Natural killer cell treated with Interleukin-12 subunit alpha and Interleukin-12 subunit beta and Interleukin-15 and Interleukin-18, amount 100 ng/mL, for 72 hours (primary cell): ENCODE measurements at regions not wholly inside any gene's neighbourhood (a gene's known extent, or its start where the extent isn't known, plus 50 kb on each side); places are given as distances from the start of the nearest gene placed in this dataset.

Source experiments
- ATAC-seq, 2 donors: fragments of 150-1000 bp; cut with Tn5 transposase in 1 of 2; sonication (Bioruptor Pico), chemical (Tn5 transposase) in 1 of 2; 2 replicates each; pipeline ENCODE4 v1.10.0; 2021
- DNase-seq: peaks from one replicate; pipeline ENCODE4 v3.0.0; 2022; ENCODE audit warnings: low spot score
- H3K27ac Mint-ChIP-seq, 2 donors: 1 replicate in 1 of 2; 2 replicates in 1 of 2; pipeline ENCODE4 v1.8.0; 2022; ENCODE audit warnings: mixed read lengths in 2 of 2, mild to moderate bottlenecking in 1 of 2, moderate library complexity in 1 of 2
- H3K27me3 Mint-ChIP-seq, 2 donors: 1 replicate in 1 of 2; 2 replicates in 1 of 2; pipeline ENCODE4 v1.8.0; 2022; ENCODE audit warnings: mixed read lengths in 2 of 2
- H3K36me3 Mint-ChIP-seq: one replicate; pipeline ENCODE4 v1.8.0; 2022; ENCODE audit warnings: mixed read lengths
- H3K4me1 Mint-ChIP-seq, 2 donors: 1 replicate in 1 of 2; 2 replicates in 1 of 2; pipeline ENCODE4 v1.8.0; 2022; ENCODE audit warnings: low read depth in 2 of 2, mixed read lengths in 2 of 2, mild to moderate bottlenecking in 1 of 2
- H3K4me3 Mint-ChIP-seq: one replicate; pipeline ENCODE4 v1.8.0; 2022; ENCODE audit warnings: mixed read lengths
- H3K9me3 Mint-ChIP-seq: 2 replicates; pipeline ENCODE4 v1.8.0; 2022; ENCODE audit warnings: mixed read lengths

DNA sequence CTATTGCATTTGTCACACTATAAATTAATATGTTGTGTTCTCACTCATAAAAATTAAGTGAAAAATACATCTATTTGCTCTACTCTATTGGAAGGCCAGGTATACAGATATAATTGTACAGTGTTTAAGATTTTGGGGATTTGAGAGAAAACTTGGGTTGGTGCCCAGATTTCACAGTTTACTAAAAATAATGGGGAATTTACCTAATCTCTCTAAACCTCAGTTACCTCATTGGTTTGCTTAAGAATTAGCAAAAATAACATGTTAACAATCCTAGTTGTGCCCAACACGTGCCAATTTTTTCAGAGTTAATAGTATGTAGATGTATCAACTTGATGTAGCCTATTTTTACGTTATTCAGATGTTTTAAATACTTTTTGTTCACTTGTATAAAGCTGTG lies 1495.3 kb upstream of the PCDH7 start:
- DNase-seq = no peak
- Mint-ChIP-seq H3K27me3 (no peaks in the 10 kb centered on the region), H3K4me3 (no peak overlapping the region), H3K36me3 (peaks cover 9% of the 10 kb centered on the region), H3K9me3 (peaks cover 3% of the 10 kb centered on the region), H3K27ac (no peak overlapping the region), H3K4me1 (no peaks in the 10 kb centered on the region)
- no peak for ATAC-seq

DNA sequence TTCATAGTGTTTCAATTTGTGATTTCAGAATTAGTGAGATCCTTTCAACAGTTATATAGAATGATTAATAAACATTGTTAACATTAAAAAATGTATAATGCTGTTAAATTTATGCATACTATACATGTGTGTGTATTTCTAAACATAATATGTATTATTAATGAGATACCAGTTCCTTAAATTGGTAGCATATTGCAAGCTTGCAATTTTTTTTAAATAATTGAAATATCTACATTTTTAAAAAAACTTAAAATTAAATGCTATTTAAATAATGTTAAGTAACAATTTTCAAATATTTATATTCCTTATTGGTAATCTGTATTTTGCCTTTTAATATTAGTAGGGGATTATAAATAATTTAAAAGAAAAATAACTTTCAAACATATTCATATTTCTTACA lies 1479.5 kb upstream of the PCDH7 start:
- ATAC-seq (no peak), DNase-seq (no peak)
- no peak overlapping the region for H3K4me3 Mint-ChIP-seq
- no peak overlapping the region for H3K27ac Mint-ChIP-seq
- no peaks in the 10 kb centered on the region for H3K27me3 Mint-ChIP-seq
- H3K4me1 Mint-ChIP-seq = no peaks in the 10 kb centered on the region
- peaks cover 5% of the 10 kb centered on the region for H3K9me3 Mint-ChIP-seq
- H3K36me3 Mint-ChIP-seq = no peaks in the 10 kb centered on the region

DNA sequence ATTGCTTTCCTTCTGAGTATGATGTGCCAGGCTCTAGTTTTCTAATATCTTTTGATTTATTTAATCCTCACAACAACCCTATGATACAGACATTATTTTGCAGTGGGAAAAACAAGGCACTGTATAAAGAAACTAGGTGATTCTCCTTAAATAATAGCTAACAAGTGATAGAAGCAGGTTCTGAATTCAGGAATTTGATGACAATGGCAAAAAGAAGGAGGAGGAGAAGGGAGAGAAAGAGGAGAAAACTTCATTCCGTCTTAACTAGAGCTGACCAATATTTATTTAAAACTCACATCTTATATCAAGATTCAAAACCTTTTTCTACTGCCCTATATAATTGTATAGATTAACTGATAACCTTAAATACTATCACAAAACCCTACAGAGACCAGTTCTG lies 1477.1 kb upstream of the PCDH7 start:
- no peaks in the 10 kb centered on the region for H3K4me1 Mint-ChIP-seq
- no peak for DNase-seq
- H3K4me3 Mint-ChIP-seq = no peak overlapping the region
- no peaks in the 10 kb centered on the region for H3K27me3 Mint-ChIP-seq
- no peak for ATAC-seq
- no peaks in the 10 kb centered on the region for H3K9me3 Mint-ChIP-seq
- no peak overlapping the region for H3K27ac Mint-ChIP-seq
- no peaks in the 10 kb centered on the region for H3K36me3 Mint-ChIP-seq

DNA sequence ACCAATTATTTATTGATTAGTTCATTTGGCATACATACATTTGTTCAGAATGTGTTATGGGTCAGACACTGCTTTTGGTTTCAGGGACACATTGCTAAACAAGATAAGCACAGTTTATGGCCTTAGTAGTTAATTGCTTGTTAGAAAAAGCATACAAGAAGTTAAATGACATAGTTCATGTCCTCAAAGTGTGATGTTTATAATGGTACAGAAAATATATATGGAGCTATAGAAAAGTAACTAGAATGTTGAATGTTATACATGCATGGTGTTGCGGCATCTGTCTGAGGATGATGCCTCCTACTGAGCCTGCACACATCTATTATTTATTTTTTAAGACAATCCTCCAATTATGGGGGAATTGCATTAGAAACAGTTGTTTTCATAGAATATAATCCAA lies 1476.3 kb upstream of the PCDH7 start:
- no peak overlapping the region for H3K4me3 Mint-ChIP-seq
- no peak for DNase-seq
- H3K4me1 Mint-ChIP-seq = no peaks in the 10 kb centered on the region
- ATAC-seq = no peak
- H3K9me3 Mint-ChIP-seq = no peaks in the 10 kb centered on the region
- H3K27ac Mint-ChIP-seq = no peak overlapping the region
- no peaks in the 10 kb centered on the region for H3K27me3 Mint-ChIP-seq
- H3K36me3 Mint-ChIP-seq = no peaks in the 10 kb centered on the region

DNA sequence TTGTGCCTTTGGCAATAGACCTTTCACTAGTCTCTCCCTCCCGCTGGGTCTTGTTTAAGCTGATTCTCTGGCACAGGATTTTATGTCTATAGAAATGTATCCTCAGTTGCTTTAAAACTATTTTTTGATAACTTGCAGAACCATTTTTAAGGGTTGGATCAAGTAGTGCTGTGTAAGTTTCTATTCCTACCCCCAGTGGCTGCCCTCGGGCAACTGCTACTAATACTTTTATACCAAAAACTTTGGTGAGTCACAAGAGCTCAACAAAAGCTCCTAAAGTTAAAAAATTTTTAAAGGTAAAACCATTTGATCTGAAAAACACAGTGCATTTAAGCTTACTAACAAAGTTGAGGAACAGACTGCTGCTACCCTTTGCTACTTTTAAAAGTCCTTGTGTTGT lies 1460.6 kb upstream of the PCDH7 start:
- Mint-ChIP-seq H3K27ac (no peak overlapping the region), H3K4me3 (no peak overlapping the region), H3K4me1 (no peaks in the 10 kb centered on the region), H3K27me3 (no peaks in the 10 kb centered on the region), H3K36me3 (peaks cover 17% of the 10 kb centered on the region), H3K9me3 (peaks cover 12% of the 10 kb centered on the region)
- ATAC-seq (no peak), DNase-seq (no peak)

DNA sequence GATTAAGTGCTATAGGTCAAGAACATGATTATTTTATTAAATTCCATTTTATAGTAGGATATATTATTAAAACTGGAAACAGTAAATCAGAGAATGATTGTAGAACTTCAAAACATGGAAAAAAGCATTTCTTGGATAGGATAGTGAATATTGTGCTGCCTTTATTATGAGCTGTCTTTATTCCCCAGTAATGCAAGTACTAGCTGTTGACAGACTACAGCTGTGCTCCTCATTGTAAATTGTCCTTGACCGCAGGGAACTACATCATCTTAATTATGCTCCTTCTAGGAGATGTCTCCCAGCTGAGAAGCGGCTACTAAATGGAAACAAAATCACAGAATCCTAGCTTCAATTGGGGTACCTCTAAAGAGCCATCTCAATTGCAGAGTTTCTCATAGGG lies 1457.2 kb upstream of the PCDH7 start:
- H3K27me3 Mint-ChIP-seq = no peaks in the 10 kb centered on the region
- H3K36me3 Mint-ChIP-seq = peaks cover 10% of the 10 kb centered on the region
- H3K4me1 Mint-ChIP-seq = no peaks in the 10 kb centered on the region
- H3K4me3 Mint-ChIP-seq = no peak overlapping the region
- ATAC-seq (no peak), DNase-seq (no peak)
- H3K9me3 Mint-ChIP-seq = peaks cover 13% of the 10 kb centered on the region
- no peak overlapping the region for H3K27ac Mint-ChIP-seq

DNA sequence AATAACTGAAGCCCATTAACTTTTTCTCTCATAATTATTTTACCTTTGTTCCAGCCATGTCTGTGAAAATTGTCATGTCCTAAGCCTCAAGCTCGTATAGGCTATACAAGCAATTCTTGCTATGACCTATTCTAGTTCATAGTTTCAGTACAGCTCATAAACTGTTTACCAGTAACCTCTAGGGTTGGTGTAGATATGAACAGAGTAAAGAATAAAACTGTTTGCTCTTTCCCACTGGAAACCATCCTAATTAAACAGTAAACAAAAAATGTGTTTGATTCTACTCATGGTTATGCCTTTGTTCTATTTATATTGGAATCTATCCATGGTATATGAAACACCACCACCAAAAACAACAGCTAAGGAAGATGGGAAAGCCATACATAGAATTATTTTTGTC lies 1444.0 kb upstream of the PCDH7 start:
- Mint-ChIP-seq H3K36me3 (peaks cover 9% of the 10 kb centered on the region), H3K27me3 (no peaks in the 10 kb centered on the region), H3K4me3 (no peak overlapping the region)

DNA sequence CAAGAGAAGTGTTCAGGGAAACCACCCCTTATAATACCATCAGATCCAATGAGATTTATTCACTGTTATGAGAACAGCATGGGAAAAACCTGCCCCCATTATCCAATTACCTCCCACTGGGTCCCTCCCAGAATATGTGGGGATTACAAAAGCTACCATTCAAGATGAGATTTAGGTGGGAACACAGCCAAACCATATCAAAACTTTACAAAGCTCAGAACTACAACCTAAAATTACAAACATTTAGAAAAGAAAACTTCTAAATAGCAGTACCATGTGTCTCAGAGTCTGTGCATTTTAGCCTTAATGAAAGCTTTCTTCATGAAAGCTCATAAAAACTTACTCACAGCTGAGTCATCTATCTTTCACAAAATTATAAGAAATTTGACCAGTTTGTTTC lies 1442.8 kb upstream of the PCDH7 start:
- Mint-ChIP-seq H3K4me3 (no peak overlapping the region), H3K36me3 (peaks cover 9% of the 10 kb centered on the region), H3K4me1 (no peaks in the 10 kb centered on the region), H3K27ac (no peak overlapping the region), H3K9me3 (peaks cover 8% of the 10 kb centered on the region), H3K27me3 (no peaks in the 10 kb centered on the region)
- ATAC-seq (no peak), DNase-seq (no peak)

More for the DNA sequence above, 1444.0 kb upstream of the PCDH7 start:
- no peak overlapping the region for H3K27ac Mint-ChIP-seq
- no peaks in the 10 kb centered on the region for H3K4me1 Mint-ChIP-seq
- DNase-seq (no peak), ATAC-seq (no peak)
- H3K9me3 Mint-ChIP-seq = peaks cover 11% of the 10 kb centered on the region

DNA sequence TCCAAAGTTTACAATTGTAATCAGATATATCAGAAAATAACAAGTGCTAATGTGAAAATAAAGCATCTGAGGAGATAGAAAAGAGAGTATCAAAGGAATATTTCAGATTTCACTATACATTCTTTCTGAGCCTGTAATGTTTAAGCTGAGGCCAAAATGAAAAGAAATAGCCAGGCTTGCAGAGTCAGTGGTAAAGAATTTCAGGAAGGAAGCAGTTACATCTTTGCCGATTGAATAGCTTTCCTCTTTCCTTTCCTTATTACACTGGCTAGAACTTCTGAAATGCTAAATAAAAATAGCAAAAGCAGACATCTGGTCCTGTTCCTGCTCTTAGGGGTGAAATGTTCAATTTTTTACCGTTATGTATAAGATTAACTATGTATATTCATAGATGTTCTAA lies 1441.6 kb upstream of the PCDH7 start:
- Mint-ChIP-seq H3K4me3 (no peak overlapping the region), H3K27me3 (no peaks in the 10 kb centered on the region), H3K9me3 (peaks cover 13% of the 10 kb centered on the region), H3K27ac (no peak overlapping the region), H3K4me1 (no peaks in the 10 kb centered on the region), H3K36me3 (peaks cover 9% of the 10 kb centered on the region)
- no peak for ATAC-seq
- no peak for DNase-seq

DNA sequence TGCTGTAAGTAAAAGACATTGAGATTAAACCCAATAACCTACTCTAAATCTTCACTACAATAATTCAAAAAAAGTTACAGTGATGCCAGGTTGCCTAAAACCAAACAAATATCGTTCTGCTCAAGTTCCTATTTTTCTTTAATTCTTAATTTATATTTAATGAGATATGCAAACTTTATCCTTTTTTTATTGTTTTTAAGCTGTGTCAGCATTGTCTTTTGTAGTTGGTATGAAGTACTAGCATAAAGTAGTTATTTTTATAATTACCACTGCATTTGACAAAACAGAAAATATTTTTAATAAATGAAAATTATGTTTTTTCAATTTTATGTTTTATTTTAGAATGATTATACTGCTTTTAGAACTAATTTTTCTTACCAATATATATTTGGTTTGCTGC lies 1431.1 kb upstream of the PCDH7 start:
- Mint-ChIP-seq H3K4me3 (no peak overlapping the region), H3K27me3 (no peaks in the 10 kb centered on the region), H3K36me3 (no peaks in the 10 kb centered on the region), H3K9me3 (peaks cover 13% of the 10 kb centered on the region), H3K4me1 (no peaks in the 10 kb centered on the region), H3K27ac (no peak overlapping the region)
- DNase-seq = no peak
- no peak for ATAC-seq

DNA sequence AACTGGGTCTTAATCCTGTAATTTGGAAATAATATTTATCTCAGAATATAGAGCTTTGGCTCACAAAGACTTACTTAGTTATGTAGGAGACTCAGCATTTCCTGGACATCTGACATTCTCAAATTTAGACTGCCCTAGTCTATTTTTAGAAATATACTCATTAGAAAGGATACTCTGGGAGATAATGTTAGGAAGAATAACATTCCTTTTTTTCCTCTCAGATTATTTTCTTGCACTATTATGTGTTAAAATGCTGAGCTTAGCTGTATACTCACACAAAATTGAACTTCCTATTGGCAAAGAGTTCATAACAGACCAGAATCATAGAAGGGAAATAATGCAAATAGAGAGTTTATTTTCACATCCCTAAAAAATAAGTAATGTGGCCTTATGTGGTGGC lies 1424.9 kb upstream of the PCDH7 start:
- no peak for ATAC-seq
- peaks cover 9% of the 10 kb centered on the region for H3K9me3 Mint-ChIP-seq

DNA sequence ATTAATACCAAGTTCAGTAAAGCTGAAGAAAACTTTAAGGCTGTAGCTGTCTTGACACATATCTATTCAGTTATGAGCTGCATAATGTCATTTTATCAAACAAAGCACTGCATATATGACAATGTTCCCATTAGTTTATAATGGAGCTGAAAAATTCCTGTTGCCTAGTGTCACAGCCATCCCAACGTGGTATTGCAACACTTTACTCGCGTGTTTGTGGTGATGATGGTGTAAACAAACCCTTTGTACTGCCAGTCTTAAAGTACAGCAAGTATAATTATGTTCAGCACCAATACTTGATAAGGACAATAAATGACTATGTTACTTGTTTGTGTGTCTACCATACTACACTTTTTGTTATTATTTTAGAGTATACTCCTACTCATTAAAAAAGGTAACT lies 1415.6 kb upstream of the PCDH7 start:
- Mint-ChIP-seq H3K4me1 (no peaks in the 10 kb centered on the region), H3K27ac (no peak overlapping the region), H3K27me3 (no peaks in the 10 kb centered on the region), H3K36me3 (no peaks in the 10 kb centered on the region), H3K4me3 (no peak overlapping the region), H3K9me3 (peaks cover 12% of the 10 kb centered on the region)
- DNase-seq (no peak), ATAC-seq (no peak)

More for the DNA sequence above, 1424.9 kb upstream of the PCDH7 start:
- DNase-seq = no peak
- no peak overlapping the region for H3K27ac Mint-ChIP-seq
- no peaks in the 10 kb centered on the region for H3K27me3 Mint-ChIP-seq
- H3K36me3 Mint-ChIP-seq = no peaks in the 10 kb centered on the region
- no peak overlapping the region for H3K4me3 Mint-ChIP-seq
- no peaks in the 10 kb centered on the region for H3K4me1 Mint-ChIP-seq

DNA sequence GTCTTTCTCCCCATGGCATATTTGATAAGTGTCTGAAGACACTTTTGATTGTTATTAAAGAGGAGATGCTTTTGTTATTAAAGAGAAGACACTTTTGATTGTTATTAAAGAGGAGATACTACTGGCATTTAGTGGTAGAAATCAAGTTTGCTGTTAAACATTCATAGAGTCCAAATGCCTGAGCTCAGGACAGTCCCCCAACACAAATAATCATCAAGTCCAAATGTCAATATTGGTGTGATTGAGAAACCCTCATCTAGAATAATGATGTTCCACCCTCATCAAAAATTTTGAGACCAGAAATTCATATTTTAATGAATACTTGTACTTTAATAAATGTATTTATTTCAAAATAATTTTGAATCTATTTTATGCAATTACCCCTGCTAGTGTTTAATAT lies 1412.9 kb upstream of the PCDH7 start:
- no peaks in the 10 kb centered on the region for H3K4me1 Mint-ChIP-seq
- H3K4me3 Mint-ChIP-seq = no peak overlapping the region
- no peak for ATAC-seq
- peaks cover 14% of the 10 kb centered on the region for H3K9me3 Mint-ChIP-seq
- H3K36me3 Mint-ChIP-seq = peaks cover 4% of the 10 kb centered on the region
- DNase-seq = no peak
- no peaks in the 10 kb centered on the region for H3K27me3 Mint-ChIP-seq
- H3K27ac Mint-ChIP-seq = no peak overlapping the region

DNA sequence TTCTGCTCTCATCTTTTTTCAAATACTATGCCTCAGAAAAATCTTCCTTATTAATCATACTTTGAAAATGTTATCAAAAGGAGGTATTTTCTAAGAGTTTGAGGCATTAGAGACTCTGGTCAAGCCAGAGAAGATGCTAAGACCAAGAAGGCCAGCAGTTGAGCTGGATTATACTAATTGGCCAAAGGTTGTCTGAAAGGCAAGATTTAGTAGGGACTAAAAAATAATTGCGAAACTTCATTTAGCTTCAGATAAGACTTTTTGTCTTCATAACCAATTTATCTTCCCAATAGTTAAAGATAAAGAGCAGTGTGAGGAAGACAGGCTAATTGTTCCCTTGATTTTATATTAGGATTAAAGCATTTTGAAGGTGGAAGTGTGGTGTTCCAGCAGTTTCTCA lies 1412.4 kb upstream of the PCDH7 start:
- H3K9me3 Mint-ChIP-seq = peaks cover 15% of the 10 kb centered on the region
- H3K36me3 Mint-ChIP-seq = peaks cover 4% of the 10 kb centered on the region
- no peaks in the 10 kb centered on the region for H3K27me3 Mint-ChIP-seq
- DNase-seq (no peak), ATAC-seq (no peak)
- H3K4me3 Mint-ChIP-seq = no peak overlapping the region
- H3K27ac Mint-ChIP-seq = no peak overlapping the region
- no peaks in the 10 kb centered on the region for H3K4me1 Mint-ChIP-seq

DNA sequence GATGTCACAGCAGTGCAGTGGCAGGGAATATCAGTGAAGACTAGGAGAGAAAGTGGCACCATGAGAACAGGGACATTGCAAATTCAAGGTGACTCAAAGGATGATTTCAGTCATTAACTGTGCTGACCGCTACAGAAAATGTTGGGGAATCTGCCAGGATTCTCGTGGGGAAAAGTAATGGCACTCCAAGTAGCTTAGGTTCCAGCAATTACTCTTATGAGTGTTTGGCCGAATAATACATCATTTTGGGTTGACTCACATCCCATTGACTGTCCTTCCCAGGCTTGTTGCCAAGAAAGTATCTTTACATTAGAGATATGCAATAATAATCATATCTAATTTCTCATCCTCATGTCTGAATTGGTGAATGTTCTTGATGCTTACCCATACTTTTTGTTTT lies 1411.1 kb upstream of the PCDH7 start:
- H3K27me3 Mint-ChIP-seq = no peaks in the 10 kb centered on the region
- no peak overlapping the region for H3K4me3 Mint-ChIP-seq
- peaks cover 4% of the 10 kb centered on the region for H3K36me3 Mint-ChIP-seq
- H3K9me3 Mint-ChIP-seq = peaks cover 15% of the 10 kb centered on the region
- DNase-seq (no peak), ATAC-seq (no peak)
- H3K4me1 Mint-ChIP-seq = no peaks in the 10 kb centered on the region
- no peak overlapping the region for H3K27ac Mint-ChIP-seq
